Activated CD8-positive, alpha-beta T cell treated with anti-CD3 and anti-CD28 coated beads for 36 hours (primary cell): ENCODE measurements at regions not wholly inside any gene's neighbourhood (a gene's known extent, or its start where the extent isn't known, plus 50 kb on each side); places are given as distances from the start of the nearest gene placed in this dataset.
"Not testable (repeated sequence)": the region's sequence is repeated elsewhere in the genome, so short reads cannot be mapped to it uniquely, and the experiment has no call there.

Experiments used
- ATAC-seq: fragments of 200-7000 bp; cut with Tn5 transposase; one replicate; pipeline ENCODE4 v1.10.0; 2021; ENCODE audit warnings: mild to moderate bottlenecking, moderate library complexity
- CTCF ChIA-PET: fragments of 350-600 bp; sonication (Branson Sonifier 250); formaldehyde crosslinking; loops from one replicate; lab custom pipeline; 2021; ENCODE audit warnings: antibody characterized with exemption; lab: Charles Lee
- POLR2A ChIA-PET: fragments of 350-600 bp; sonication (Branson Sonifier 250); formaldehyde crosslinking; loops from one replicate; lab custom pipeline; 2021; ENCODE audit warnings: antibody characterized with exemption; lab: Charles Lee
- DNase-seq: peaks from one replicate; pipeline ENCODE4 v3.0.0-alpha.2; 2020
- H3K27ac Mint-ChIP-seq: one replicate; pipeline ENCODE4 v1.8.0; 2021; ENCODE audit warnings: mild to moderate bottlenecking, mixed read lengths
- H3K27me3 Mint-ChIP-seq: one replicate; pipeline ENCODE4 v1.8.0; 2021; ENCODE audit warnings: mixed read lengths
- H3K36me3 Mint-ChIP-seq: one replicate; pipeline ENCODE4 v1.8.0; 2021; ENCODE audit warnings: low read depth, mixed read lengths
- H3K4me1 Mint-ChIP-seq: one replicate; pipeline ENCODE4 v1.8.0; 2021; ENCODE audit warnings: low read depth, mixed read lengths
- H3K4me3 Mint-ChIP-seq: one replicate; pipeline ENCODE4 v1.8.0; 2021; ENCODE audit warnings: mild to moderate bottlenecking, moderate library complexity, mixed read lengths
- H3K9me3 Mint-ChIP-seq: one replicate; pipeline ENCODE4 v1.8.0; 2021; ENCODE audit warnings: mixed read lengths
- CTCF ChIP-seq: fragments of 200-600 bp; IDR thresholded peaks from one replicate; pipeline ENCODE4 v1.8.0; 2022; ENCODE audit warnings: antibody characterized with exemption, mild to moderate bottlenecking
- intact Hi-C: fragments of 100-400 bp; cut with micrococcal nuclease; formaldehyde crosslinking; loops from one replicate; pipeline ENCODE4 v1.10.0; 2022

GRCh38 chr15:20194591-20195198 is 346.9 kb downstream of the GOLGA6L6 start:
- POLR2A ChIA-PET, H3K4me1 Mint-ChIP-seq, H3K27ac Mint-ChIP-seq, DNase-seq, H3K4me3 Mint-ChIP-seq, ATAC-seq, H3K9me3 Mint-ChIP-seq, H3K27me3 Mint-ChIP-seq, intact Hi-C loops, H3K36me3 Mint-ChIP-seq: not testable (repeated sequence)
- peak; percentile 80 for TF ChIP-seq CTCF
- CTCF ChIA-PET: interaction anchor here (0.6 kb wide), 1 partner anchor 146 kb away, joined by 4 read pairs; no protein-coding TSS in a partner anchor

GRCh38 chr15:20192982-20193929 is 348.3 kb downstream of the GOLGA6L6 start:
- H3K4me3 Mint-ChIP-seq, H3K27me3 Mint-ChIP-seq, H3K4me1 Mint-ChIP-seq, H3K27ac Mint-ChIP-seq, intact Hi-C loops, H3K9me3 Mint-ChIP-seq, POLR2A ChIA-PET, CTCF ChIA-PET, H3K36me3 Mint-ChIP-seq: not testable (repeated sequence)
- DNase-seq (peak; percentile 72), ATAC-seq (peak; percentile 87)
- peak; percentile 72 for TF ChIP-seq CTCF

GRCh38 chr15:20191508-20192125 is 350.0 kb downstream of the GOLGA6L6 start:
- intact Hi-C loops, H3K9me3 Mint-ChIP-seq, CTCF ChIA-PET, H3K36me3 Mint-ChIP-seq, H3K27me3 Mint-ChIP-seq, ATAC-seq, H3K4me1 Mint-ChIP-seq, POLR2A ChIA-PET, H3K4me3 Mint-ChIP-seq, H3K27ac Mint-ChIP-seq, DNase-seq: not testable (repeated sequence)

GRCh38 chr15:20188611-20189010 is 353.0 kb downstream of the GOLGA6L6 start:
- H3K9me3 Mint-ChIP-seq, ATAC-seq, H3K36me3 Mint-ChIP-seq, H3K27ac Mint-ChIP-seq, CTCF ChIA-PET, H3K27me3 Mint-ChIP-seq, H3K4me1 Mint-ChIP-seq, POLR2A ChIA-PET, H3K4me3 Mint-ChIP-seq, intact Hi-C loops, DNase-seq: not testable (repeated sequence)

GRCh38 chr15:20187370-20188355 is 353.9 kb downstream of the GOLGA6L6 start:
- DNase-seq, H3K9me3 Mint-ChIP-seq, H3K4me3 Mint-ChIP-seq, ATAC-seq, H3K36me3 Mint-ChIP-seq, CTCF ChIA-PET, H3K27me3 Mint-ChIP-seq, H3K27ac Mint-ChIP-seq, POLR2A ChIA-PET, H3K4me1 Mint-ChIP-seq, intact Hi-C loops: not testable (repeated sequence)

- POLR2A ChIA-PET, H3K27ac Mint-ChIP-seq, H3K27me3 Mint-ChIP-seq, H3K9me3 Mint-ChIP-seq, intact Hi-C loops, H3K36me3 Mint-ChIP-seq, ATAC-seq, H3K4me1 Mint-ChIP-seq, DNase-seq, CTCF ChIA-PET, H3K4me3 Mint-ChIP-seq: not testable (repeated sequence)
Observed at GRCh38 chr15:20184879-20185278, 356.7 kb downstream of the GOLGA6L6 start.

- intact Hi-C loops, ATAC-seq, H3K4me1 Mint-ChIP-seq, H3K27ac Mint-ChIP-seq, H3K27me3 Mint-ChIP-seq, CTCF ChIA-PET, H3K4me3 Mint-ChIP-seq, H3K36me3 Mint-ChIP-seq, H3K9me3 Mint-ChIP-seq, POLR2A ChIA-PET, DNase-seq: not testable (repeated sequence)
Observed at GRCh38 chr15:20168221-20168620, 373.4 kb downstream of the GOLGA6L6 start.

GRCh38 chr15:20153528-20153927 is 388.1 kb downstream of the GOLGA6L6 start:
- H3K36me3 Mint-ChIP-seq, H3K27me3 Mint-ChIP-seq, H3K9me3 Mint-ChIP-seq, H3K4me3 Mint-ChIP-seq, H3K4me1 Mint-ChIP-seq, intact Hi-C loops, H3K27ac Mint-ChIP-seq, ATAC-seq, POLR2A ChIA-PET, CTCF ChIA-PET, DNase-seq: not testable (repeated sequence)

- DNase-seq, intact Hi-C loops, H3K27ac Mint-ChIP-seq, H3K36me3 Mint-ChIP-seq, H3K4me3 Mint-ChIP-seq, POLR2A ChIA-PET, CTCF ChIA-PET, H3K9me3 Mint-ChIP-seq, ATAC-seq, H3K4me1 Mint-ChIP-seq, H3K27me3 Mint-ChIP-seq: not testable (repeated sequence)
Observed at GRCh38 chr15:20148679-20149078, 392.9 kb downstream of the GOLGA6L6 start.
